Activated CD8-positive, alpha-beta memory T cell treated with anti-CD3 and anti-CD28 coated beads, Interleukin-2, amount 50 U/mL, for 24 hours (primary cell): ENCODE measurements at regions not wholly inside any gene's neighbourhood (a gene's known extent, or its start where the extent isn't known, plus 50 kb on each side); places are given as distances from the start of the nearest gene placed in this dataset.
"Not testable (repeated sequence)": the region's sequence is repeated elsewhere in the genome, so short reads cannot be mapped to it uniquely, and the experiment has no call there.

Source experiments
- DNase-seq: peaks from one replicate; pipeline ENCODE4 v3.0.0-alpha.2; 2020; ENCODE audit errors: extremely low read depth

DNA sequence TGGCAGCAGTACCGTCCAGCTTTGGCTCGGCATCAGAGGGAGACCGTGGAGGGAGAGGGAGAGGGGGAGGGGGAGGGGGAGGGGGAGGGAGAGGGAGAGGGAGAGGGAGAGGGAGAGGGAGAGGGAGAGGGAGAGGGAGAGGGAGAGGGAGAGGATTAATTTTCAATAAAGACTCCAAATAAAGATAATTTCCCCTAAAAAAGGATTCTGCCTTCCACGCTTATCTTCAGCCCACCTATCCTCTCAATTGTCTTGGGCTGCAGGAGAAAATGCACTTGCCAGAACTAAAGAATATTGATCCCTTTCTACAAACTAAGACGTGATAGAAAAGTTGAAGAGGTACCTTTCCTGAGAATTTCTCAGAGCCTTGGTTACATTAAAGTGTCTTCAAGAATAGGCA, 206.9 kb upstream of the CBLB start:
- DNase-seq: not testable (repeated sequence)

DNA sequence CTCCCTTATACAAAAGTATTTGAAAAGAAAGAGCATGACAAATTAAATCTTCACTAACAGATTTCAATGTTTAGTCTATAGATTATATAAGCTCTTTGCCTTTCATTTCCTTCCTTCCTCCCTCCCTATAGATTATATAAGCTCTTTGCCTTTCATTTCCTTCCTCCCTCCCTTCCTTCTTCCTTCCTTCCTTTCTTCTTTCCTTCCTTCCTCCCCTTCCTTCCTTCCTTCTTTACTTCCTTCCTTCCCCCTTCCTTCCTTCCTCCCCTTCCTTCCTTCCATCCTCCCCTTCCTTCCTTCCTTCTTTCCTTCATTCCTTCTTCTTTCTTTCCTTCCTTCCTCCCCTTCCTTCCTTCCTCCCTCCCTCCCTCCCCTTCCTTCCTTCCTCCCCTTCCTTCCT, 209.8 kb upstream of the CBLB start:
- DNase-seq: no peak

DNA sequence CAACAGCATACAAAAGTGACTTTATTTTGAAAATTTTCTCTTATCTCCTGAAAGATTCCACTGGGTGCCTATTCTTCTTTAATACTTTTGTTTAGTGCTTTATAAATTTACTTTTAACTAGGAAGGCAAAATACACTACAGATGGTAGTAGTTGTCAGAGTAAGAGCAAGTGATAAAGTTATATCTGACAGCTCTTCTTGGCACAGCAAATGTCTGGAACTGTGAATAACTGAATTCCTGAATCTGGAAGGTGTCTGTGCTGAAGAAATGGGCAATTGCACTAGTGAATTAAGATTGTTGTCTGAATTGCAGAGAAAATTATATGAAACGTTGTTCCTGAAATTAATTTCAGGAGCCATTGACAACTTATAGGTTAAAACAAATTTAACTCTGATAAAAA, 213.8 kb upstream of the CBLB start:
- no peak for DNase-seq

DNA sequence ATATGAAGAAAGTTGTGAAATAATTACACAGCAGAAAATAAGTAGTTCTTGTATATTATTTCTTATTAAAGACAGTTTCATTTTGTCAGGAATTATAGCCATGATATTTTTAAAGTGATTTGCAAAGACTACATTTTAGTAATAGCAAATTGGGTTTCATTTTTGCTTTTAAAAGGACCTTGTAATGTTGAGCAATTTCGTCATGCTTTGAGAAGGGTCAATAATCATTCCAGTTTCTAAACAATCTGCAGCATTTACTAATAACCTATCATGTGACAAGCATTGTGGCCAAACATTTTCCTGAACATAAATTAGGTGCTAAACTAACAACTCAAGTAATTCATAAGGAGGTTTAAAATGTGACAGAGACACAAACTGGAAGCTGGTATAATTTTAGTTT, 214.4 kb upstream of the CBLB start:
- no peak for DNase-seq

DNA sequence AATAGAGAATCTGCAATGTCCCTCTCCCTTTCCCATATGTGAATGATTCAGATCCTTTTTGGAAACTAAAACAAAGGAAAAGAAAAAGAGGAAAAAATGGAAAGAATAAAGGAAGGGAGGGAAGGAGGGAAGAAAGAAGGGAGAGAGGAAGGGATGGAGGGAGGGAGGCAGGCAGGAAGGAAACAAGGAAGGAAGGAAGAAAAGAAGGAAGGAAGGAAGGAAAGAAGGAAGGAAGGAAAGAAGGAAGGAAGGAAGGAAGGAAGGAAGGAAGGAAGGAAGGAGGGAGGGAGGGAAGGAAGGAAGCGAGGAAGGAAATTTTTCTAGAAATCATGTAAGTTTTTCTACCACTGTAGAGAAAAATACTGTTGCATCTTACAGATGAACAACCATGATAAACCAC, 215.0 kb upstream of the CBLB start:
- DNase-seq: no peak

DNA sequence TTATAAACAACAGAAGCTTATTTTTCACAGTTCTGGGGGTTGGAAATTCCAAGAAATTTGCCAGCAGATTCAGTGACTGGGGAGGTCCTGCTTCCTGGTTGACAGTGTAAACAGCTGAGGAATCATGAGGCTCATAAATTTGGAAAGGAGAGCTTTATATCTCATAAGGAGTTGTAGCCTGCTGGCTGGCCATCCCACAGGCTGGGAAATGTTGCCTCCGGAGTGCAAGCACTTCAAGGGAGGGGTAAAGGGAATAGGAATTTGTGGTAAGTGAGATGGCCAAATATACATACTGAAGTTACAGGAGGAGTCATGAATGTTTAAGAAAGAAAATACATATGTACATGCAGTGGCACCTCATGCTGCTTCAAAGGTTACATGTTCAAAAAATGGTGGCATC, 217.2 kb upstream of the CBLB start:
- no peak for DNase-seq

DNA sequence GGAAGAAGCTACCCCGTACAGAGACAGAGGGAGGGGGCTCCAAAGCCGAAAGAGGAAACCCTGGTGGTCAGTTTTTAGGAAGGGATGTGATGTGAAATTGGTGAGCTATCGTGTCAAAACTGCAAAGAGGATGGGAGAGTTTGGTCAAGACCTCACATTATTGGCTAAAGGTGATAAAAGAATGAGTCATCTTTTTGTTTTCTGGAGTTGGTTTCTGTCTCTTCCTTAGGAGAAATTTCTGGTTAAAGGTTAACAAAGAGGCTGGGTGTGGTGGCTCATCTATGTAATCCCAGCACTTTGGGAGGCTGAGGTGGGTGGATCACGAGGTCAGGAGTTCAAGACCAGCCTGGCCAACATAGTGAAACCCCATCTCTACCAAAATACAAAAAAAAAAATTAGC, 217.8 kb upstream of the CBLB start:
- no peak for DNase-seq

DNA sequence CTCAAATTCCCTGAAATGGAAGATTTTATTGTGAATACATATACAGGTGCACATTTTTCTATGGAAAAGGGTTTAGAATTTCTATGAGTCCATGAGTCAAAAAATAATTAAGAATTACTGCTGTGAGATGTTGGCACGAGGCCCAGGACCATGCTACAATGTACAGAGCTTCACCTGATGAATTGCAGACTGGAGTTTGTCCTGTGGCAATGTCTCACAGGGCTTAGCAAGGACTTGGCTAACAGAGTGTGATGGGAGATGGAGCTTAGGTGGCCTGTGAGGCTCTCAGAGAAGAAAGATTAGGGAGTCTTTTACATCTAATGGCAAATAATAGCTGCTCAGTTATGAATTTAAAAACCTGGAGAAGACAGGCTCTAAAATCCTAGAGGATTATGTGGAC, 219.5 kb upstream of the CBLB start:
- no peak for DNase-seq

DNA sequence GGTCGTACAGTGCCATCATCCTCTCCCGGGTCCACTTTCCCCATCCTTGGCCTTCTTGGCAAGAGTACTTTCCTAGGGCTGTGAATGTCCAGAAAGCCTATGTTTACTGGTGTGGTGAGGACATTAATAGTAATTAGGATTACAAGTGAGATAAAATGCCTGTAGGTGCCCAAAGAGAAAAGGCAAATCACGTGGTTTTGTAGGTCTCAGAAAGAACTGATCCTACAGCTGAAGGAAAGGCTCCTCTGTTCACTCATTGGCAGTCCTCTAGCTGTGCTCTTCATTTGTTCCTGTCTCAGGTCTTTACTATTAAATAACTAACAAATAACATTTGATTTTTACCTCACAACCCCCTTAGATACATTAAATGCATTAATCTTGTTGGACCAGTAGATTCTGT, 220.1 kb upstream of the CBLB start:
- no peak for DNase-seq

DNA sequence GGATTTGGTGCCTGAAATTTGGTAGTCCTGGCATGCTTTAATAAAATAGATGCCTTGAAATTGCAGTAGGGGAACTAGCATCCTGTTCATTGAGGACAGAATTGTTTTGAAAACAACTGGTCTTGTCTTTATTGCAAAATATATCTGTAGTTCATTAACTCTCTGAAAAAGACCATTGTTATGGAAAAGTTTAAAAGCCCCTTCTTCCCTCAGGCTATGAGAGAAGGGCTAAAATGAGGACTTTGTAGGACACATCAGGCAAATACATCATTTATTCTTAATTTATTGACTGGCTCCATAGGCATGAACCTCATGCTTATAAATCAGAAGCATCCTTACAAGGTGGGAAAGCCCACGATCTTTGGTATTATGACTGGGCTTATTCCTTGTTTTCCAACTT, 221.0 kb upstream of the CBLB start:
- no peak for DNase-seq

DNA sequence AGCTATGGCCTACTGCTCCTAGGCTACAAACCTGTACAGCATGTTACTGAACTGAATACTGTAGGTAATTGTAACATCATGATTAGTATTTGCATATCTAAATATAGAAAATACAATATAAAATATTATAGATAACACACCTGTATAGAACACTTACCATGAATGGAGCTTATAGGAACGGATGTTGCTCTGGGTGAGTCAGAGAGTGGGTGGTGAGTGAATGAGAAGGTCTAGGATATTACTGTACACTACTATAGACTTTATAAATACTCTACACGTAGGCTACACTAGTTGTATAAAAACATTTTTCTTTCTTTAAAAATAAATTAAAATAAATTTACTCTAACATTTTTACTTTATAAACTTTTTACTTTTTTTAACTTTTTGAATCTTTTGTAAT, 224.0 kb upstream of the CBLB start:
- DNase-seq: no peak

DNA sequence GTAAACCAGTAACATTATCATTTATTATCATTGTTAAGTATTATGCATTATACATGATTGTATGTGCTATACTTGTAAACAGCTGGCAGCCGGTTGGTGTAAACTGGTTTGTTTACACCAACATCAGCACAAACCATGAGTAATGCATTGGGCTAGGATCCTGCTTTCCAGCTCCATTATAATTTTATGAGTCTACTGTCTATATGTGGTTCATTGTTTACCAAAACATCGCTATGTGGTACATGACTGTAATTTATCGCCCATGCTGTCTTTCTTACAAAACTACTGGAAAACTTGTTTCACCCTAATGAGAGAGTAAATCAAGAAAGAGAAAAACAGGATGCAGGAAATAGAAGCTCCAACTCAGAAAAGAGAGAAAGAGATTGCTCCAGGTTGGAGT, 224.8 kb upstream of the CBLB start:
- DNase-seq: no peak

DNA sequence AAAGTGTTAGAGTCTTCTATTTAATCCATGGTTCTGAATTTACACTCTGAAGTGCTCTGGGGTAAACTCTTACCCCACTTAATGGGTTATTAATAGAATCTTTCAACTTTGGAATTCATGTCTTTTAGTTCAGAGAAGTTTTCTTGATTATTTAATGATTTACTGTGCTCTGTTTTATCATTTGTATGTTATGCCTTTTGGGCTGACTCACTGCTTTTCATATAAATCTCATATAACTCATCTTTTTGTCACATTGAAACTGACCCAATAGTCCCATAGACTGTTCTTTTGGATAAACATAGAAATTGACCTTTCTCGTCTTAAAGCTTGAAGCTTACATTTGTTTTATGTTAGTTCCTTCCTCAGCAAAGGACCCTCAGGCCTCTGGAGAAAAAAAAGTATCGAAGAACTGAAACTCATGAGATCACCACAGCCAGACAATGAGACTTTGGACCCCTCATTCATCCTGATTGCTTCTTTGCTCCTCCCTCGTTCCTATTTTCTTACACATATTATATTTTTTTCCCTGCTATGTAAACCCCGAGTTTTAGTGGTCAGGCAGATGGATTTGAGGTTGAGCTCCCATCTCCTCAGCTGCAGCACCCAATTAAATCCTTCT, 229.1 kb upstream of the CBLB start:
- DNase-seq: no peak

DNA sequence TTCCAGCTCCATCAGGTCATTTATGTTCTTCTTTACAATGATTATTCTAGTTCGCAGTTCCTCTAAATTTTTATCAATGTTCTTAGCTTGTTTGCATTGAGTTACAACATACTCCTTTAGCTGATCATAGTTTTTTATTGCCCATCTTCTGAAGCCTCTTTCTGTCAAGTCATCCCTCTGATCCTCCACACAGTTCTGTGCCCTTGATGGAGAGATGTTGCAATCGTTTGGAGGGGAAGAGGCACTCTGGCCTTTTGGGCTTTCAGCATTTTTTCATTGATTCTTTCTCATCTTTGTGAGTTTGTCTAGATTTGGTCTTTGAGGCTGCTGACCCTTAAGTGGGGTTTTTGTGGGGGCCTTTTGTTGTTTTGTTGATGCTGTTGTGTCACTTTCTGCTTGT, 234.6 kb upstream of the CBLB start:
- no peak for DNase-seq

DNA sequence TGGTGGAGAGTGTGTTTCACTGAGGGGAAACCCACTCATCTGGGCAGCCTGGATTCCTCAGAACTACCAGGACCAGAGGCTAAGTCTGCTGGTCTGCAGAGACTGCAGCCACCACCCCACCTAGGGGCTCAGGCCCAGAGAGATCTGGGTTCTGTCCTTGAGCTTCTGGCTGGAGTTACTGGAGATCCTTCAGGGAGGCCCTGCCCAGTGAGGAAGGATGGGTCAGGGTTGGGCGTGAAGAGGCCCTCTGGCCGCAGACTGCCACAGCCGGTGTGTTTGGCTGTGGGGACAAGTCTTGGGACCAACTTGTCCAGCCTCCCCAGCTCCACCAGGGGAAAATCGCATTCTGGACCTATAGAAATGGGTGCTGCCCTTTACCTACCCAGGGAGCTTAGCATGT, 235.3 kb upstream of the CBLB start:
- no peak for DNase-seq

DNA sequence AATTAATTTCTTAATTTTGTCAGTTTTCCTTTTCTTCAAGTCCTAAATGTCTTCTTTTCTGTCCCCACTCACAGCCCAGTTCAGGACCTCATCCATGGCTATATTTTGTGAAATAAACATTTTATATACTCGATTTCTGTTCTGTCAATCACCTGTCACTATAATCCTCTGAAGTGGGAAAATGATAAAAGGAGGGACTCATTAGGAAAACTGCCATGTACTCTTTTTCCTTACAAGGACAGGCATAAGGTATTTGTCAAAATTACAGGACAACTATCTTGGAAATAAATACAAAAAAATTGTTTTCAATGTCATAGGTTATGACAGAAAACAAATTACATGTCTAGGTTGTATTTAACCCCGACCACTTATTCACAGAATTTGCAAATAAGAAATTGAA, 240.1 kb upstream of the CBLB start:
- no peak for DNase-seq

DNA sequence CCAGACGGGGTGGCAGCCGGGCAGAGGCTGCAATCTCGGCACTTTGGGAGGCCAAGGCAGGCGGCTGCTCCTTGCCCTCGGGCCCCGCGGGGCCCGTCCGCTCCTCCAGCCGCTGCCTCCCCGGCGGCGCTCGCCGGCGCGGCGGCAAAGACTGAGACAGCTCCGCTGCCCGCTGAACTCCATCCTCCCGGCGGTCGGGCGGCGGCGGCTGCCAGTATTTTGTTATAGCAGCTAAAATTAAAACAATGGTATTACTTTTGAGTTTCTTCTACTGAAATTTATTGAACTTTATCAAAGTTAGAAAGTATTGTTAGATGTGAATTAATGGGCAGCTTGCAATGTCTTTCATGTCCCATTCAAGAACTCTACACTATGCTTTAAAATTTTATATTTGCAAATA, 243.7 kb upstream of the CBLB start:
- not testable (repeated sequence) for DNase-seq

DNA sequence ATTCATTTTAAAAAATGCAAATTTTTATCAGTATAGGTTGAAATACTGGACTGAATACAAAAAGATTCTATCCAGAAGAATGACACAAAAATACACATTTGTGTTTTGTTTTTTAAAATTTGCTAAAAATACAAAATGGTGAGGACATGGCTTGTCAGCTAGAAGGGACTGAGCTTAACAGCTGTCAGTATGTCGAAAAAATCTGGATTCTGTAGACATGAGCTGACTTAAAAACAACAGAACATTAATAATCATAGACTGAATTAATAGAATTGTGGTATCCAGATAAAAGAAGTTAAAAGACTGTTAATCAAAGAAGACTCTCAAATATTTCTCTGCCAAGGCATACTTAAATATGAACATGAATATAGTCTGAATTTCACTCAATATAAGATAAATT, 244.9 kb upstream of the CBLB start:
- DNase-seq: no peak

DNA sequence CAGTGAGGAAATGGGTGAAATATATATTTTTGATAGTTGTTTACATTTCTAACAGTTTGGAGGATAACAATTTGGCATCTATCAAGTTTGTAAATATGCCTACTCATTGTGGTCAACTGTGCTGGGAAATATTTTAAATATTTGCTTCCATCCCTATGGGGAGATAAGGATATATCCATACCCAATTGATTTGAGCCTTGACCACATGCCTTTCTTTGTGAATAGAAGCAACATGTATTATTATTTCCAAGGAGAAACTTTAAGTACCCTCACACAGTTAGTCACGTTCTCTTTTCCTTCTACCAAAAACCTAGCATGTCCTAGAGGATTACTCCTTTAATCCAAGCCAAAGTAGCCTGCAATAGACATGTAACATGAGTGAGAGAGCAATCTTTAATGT, 245.4 kb upstream of the CBLB start:
- DNase-seq: no peak

DNA sequence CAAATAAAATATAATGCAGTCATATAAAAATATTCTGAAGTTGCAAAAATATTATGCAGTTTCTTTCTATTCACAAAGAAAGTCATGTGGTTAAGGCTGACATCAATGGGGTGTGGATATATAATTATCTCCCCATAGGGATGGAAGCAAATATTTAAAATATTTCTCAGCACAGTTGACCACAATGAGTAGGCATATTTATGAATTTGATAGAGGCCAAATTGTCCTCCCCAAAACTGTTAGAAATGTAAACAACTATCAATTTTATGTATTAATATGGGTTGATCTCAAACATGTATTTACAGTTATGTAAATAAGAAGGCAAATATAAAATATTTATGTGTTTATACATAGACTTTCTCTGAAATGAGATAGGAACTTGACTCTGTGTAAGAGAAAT, 246.0 kb upstream of the CBLB start:
- no peak for DNase-seq

DNA sequence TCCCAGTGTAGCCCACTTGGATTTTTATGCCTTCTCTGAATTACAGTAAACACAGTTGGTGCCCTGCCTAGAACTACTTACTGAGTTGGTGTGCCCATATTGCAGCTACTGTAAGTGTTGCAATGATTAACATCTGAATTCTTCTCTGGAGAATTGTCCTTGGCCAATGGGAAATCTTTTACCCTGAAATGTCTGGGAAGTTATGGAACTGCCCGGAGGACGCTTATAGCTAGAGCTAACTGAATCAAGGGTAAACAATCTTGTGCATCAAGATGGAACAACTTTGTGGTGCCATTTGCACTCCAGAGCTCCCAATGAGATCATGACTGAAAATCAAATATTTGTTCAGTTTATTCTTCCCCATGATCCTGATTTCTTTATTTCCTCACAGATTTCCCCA, 246.7 kb upstream of the CBLB start:
- no peak for DNase-seq

DNA sequence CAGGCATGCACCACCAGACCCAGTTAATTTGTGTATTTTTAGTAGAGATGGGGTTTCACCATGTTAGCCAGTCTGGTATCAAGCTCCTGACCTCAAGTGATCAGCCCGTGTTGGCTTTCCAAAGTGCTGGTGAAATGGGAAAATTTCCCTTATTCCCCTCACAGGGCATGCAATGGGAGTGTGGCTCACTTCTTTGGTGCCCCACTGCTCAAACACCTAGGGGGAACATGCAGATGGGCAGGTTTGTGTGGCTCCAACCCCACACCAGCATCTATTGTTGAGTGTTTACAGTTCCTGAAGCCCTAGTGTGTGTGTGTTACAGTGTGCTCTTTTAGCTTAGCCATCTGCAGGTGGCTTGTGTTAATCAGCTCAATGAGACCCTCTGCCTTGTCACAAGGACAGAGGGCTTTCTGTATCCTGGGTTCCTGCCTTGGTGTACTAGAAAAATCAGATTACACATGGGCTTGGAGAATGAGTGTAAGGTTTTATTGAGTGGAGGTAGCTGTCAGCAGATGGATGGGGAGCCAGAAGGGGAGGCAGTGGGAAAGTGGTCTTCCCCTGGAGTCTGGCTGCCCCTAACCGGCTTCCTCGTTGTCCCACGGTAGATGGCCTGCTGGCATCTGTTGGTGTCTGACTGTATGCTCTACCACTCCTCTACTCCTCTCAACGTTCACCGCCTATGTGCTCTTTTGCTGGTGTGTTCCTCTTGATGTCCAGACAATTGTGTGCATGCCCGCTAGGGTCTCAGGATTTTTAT, 248.1 kb upstream of the CBLB start:
- no peak for DNase-seq

DNA sequence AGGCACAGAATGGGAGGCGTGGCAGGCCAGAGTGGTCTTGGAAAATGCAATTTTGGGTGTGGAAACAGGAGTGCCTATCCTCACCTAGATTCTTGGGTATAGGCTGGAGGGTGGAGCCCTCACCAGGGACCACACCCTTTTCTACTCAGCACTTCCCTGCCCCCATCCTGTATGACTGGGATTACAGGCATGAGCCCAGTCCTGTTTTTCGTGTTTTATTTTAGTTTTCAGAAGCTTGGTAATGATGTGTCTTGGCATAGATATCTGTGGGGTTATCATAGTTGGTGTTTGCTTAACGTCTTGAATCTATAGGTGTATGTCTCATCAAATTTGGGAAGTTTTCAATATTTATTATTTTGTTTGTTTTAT, 248.7 kb upstream of the CBLB start:
- no peak for DNase-seq

DNA sequence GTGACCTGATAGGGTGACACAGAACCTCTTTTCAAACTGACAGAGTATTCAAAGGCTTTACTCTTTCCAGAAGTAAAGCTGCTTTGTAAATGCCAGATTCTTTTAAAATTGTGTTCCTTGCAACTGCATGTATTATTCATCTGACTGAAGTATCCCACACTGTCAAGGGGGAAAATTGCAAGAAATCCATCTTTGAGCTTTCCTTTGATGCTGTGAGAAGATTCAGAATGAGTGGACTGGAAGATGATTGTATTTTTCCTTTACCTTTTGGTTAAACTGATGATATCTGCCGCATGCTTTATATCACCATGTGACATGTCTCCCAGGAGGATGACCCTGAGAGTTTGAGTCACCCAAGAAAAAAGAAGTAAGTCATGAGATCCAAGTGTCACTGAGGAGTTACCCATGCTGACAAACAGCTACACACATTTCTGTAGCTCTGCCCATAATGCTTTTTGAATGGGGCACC, 250.8 kb upstream of the CBLB start:
- no peak for DNase-seq
